Dedifferentiated amniotic fluid mesenchymal stem cell (primary cell): ENCODE measurements at regions not wholly inside any gene's neighbourhood (a gene's known extent, or its start where the extent isn't known, plus 50 kb on each side); places are given as distances from the start of the nearest gene placed in this dataset.

Experiments used
- DNase-seq: peaks from one replicate; pipeline ENCODE4 v3.0.0-alpha.2; 2016; ENCODE audit errors: extremely low spot score

DNA sequence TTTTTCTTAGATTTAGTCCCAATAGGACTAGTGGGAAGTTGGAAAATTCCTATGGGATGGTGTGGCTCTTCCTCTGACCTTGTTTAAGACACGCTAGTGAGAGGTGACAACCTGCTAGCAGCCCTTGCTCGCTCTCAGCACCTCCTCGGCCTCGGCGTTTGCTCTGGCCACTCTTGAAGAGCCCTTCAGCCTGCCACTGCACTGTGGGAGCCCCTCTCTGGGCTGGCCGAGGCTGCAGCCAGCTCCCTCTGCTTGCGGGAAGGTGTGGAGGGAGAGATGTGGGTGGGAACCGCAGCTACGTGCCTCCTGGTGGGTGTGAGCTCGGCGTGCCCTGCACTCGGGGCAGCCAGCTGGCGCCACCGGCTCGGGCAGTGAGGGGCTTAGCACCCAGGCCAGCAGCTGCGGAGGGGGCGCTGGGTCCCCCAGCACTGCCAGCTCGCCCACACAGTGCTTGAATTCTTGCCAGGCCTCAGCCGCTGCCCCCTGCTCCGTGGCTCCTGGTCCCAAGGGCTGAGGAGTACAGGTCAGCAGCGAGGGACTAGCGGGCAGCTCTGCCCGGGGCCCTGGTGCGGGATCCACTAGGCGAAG is 254.5 kb upstream of the ANKRD55 start:
- DNase-seq, result no peak

- DNase-seq, result no peak
Observed at GRCh38 chr5:56482363-56482762, 249.2 kb upstream of the ANKRD55 start.

DNA sequence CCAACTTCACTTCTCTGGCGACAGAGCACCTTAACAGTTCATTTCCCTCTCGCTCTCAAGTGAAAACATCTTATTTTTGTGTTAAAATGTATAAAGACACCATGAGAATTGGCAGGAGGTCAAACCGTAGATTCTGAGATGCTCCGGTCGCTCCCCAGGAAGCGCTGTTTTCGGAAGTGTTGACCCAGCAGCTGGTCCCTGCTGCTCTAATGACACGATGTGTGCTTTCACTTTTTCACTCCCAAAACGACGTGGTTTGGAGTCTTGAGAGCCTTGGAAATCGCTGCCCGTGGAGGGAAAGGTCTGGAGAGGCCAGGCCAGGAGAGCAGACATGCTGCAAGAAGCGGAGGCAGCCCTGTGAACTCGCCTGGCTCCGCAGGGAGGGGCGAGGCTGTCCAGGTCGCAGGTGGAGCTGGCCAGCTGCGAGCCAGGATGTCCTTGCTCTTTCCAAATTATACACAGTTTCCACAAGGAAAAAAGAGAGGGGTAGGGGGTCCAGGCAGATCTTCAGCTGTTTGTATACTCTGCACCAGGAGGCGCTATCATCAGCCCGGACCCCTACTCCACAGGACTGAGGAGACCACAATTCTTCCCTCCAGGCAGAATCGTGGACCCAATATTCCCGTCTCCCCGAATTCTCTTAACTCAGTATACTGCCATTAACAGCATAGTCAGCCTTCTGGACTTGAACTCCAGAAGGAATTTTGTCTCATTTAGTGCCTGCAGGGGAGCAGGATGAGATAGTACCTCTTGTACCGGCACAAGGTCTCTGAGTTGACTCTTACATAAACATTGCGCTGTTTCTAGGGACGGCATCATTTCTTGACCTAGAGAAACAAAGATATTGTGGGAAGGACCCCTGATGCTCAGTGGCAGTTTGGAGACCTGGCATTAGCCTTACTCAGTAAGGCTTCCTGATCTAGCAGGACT is 248.6 kb upstream of the ANKRD55 start:
- DNase-seq, result no peak

- no peak for DNase-seq
Observed at GRCh38 chr5:56480705-56481427, 247.7 kb upstream of the ANKRD55 start.

DNA sequence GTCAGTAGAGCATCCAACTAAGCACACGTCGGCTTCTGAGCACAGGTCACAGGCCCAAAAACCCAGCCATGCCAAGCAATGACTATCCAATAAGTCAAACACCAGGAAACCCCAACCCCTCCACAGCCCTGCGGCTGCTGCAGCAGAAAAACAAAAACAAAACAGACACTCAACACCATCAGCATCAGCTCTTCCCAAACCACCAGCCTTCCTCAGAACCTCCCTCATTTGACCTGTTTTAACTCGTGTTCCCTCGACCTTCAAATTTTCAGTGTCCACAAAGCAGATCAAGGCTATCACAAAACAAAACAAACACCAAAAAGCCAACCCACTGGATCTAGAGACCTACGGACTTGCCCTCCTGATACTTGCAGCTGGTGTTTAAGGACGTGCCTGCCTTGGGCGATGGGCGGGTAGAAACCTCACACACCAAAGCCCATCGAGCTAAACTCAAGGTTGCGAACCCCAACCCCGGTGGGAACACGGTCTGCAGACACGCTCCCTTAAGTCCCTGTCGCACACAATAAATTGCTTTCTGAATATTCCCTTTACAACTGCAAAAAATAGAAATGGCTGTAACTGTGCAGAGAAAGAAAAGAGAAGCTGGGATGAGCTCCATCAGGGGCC is 247.1 kb upstream of the ANKRD55 start:
- no peak for DNase-seq

GRCh38 chr5:56479696-56480077 is 246.6 kb upstream of the ANKRD55 start:
- DNase-seq, result no peak

- no peak for DNase-seq
Observed at GRCh38 chr5:56479126-56479525, 246.0 kb upstream of the ANKRD55 start.

GRCh38 chr5:56478062-56478461 is 244.9 kb upstream of the ANKRD55 start:
- DNase-seq, result no peak

GRCh38 chr5:56476487-56476856 is 243.3 kb upstream of the ANKRD55 start:
- DNase-seq, result no peak

DNA sequence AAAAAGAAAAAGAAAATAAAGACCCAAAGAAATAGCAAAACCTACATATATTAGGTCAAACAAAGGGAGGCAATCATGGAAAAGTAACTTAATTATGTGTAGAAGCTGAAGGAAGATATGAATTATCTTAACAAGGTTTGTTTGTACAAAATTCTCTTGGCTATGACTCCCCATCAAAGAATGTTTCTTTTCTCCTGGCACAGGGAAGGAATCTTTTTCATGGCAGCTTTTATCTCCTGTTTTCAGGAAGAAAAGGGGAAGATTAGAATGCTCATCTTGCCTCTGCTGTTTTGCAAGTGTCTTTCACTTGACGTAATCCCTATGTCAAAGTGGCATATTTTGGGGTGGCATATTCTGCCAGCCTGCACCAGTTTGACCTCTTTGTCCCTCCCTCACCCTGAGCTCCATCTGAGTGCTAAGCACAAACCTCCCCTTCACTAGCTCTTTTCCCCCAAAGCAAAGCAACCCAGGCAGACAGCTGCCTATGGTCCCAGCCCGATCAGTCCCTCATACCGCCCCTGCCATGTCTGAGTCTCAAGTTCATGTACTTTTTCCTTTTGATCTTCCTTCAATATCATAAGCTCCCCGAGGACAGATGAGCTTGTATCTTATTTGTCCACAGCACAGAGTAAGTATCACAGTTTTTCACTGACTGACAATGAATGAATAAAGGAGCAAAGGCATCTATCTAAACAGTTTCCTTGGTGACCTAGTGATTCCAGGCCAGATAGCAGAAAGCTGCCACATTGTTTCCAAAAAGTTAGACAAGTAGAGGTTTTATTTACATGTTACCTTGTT is 242.8 kb upstream of the ANKRD55 start:
- no peak for DNase-seq

DNA sequence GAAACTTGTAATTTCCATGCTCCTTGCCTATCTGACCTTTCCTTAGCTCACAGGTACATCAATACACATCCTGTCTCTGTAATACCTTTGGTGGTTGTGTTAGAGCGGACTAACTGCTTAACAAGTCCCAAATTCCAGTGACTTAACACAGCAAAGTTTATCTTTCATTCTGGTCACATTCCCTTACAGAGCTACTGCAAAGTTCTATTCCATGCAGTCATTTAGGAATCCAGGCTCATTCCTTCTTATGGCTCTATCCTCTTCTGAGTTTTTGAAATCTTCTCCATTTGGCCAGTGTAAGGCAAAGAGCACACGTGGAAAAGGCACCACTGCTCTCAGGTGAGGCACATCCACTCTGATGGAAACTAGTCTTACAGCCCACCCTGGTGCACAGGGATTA is 238.6 kb upstream of the ANKRD55 start:
- DNase-seq, result no peak

DNA sequence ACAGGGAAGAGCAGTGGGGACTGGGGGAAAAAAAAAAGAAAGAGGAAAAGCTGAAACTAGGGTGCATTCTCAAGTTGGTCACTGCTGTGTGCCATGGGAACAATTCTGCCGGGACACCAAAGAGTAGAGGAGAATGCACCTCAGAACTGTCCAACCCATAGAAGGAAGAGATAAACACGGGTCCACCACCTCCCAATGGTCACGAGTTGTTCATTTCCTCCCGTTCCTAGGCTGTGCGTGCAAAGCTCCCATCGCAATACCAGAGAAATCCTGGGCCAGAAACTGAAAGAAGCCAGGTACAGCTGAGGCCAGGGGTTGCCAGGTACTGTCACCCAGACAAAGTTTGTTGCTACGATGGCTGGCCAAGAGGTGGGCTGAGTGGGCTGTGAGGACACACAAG is 236.9 kb upstream of the ANKRD55 start:
- no peak for DNase-seq

DNA sequence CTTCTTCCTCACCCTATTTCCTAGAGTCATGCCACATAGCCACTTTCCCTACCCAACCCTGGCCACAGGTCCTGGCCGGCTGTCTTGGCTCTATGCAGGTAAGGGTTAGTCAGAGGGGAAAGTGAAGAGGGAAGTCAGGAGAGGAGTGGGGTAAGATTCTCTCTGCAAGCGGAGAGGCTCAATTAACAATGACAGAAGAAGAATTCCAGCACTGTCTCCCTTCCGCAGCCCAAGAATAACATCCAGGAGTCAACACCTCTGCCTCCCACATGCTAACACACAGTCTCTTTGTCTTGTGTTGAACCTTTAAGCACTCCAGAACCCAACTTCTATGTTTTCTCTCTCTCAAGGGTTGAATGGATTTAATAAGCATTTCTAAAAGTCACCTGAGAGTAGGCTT is 235.1 kb upstream of the ANKRD55 start:
- DNase-seq, result no peak

DNA sequence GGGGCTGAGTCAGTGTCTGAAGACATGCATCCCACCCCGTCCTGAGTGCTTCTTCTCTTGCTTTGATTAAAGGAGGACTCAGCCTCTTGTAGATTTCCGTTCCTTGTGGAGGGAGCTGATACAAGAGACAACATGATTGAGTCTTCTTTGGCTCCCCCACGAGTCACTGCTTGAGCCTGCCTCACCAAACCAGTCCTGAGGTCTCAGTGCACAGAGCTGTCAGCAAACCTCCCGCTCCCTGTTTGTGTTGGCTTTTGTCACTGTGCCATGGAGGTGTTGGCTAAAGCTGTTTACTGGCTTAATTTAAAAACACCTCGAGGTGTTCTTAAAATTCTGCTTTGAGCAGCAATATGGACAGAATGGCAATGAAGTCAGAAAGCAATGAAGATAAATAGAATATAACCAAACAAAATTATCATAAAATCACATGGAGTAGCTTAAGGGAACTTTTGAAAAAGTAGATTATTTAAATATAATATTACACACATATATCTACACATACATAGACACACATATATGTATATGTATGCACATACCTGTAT is 234.1 kb upstream of the ANKRD55 start:
- no peak for DNase-seq

DNA sequence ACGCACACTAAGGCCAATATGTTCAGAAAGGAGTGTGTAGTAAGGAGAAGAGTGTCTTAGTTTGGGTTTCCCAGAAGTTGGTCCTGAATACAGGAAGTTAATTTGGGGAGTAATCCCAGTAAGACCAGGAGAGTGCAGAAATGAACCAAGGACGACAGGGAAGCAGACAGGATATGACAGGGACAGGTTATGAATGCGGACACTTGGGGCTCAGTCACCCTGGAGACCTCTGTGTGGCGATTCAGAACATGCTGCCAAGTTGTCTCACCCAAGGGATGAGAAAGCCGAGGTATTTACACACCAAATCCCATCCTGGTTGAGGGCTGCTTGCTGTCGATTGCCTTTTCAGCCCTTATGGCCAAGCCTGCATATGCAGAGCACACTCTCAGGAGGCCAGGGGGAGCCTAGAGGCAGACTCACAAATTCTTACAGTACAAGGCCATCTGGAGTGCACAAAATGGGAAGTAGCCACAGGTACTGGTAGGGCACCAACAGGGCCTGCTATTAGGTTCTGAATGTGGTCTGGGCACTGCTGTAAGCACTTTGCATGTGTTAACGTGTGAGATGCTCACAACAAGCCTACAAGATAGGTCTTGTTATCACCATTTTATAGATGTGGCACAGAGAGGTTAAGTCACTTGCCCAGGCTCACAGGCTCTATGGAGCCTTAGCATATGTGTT is 233.1 kb upstream of the ANKRD55 start:
- DNase-seq, result no peak

DNA sequence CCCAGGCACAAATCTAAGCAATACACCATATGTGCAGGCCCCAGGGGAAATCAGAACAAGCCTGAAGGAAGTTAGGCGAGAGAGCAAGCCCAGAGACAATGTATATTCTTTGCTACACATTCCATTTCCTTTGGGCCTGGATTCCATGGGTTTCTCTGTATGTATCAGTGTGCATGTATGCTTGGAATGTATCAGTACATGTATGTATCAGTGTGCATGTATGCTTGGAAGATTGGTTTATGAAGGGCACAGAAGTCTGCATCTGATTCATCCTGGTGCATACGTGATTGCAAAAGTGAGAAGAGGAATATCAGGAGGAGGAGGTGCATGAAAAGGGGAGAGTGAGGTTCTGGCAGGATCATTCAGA is 232.6 kb upstream of the ANKRD55 start:
- DNase-seq, result no peak

- no peak for DNase-seq
Observed at GRCh38 chr5:56464935-56465768, 232.0 kb upstream of the ANKRD55 start.

- no peak for DNase-seq
Observed at GRCh38 chr5:56463944-56464571, 230.9 kb upstream of the ANKRD55 start.

DNA sequence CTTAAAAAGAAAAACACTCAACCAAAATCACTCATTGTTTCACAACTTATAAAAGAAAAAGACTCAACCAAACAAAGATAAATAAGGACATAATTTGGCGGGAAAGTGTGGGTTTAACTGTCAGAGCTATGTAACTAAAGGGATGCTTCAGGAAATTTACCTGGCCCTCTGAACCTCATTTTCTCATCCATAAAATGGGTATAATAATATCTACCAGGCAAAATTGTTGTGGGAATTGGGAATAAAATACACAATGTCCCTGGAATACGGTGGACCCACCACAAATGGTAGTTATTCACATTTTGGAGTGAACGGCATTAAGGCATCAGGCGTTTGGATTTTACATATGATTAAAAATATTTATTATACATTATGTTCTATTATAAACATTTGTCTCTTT is 228.5 kb upstream of the ANKRD55 start:
- DNase-seq, result no peak
